H4 (cell line): ENCODE measurements at regions not wholly inside any gene's neighbourhood (a gene's known extent, or its start where the extent isn't known, plus 50 kb on each side); places are given as distances from the start of the nearest gene placed in this dataset.
"Not testable (repeated sequence)": the region's sequence is repeated elsewhere in the genome, so short reads cannot be mapped to it uniquely, and the experiment has no call there.

Experiments used
- DNase-seq: peaks from one replicate; pipeline ENCODE4 v3.0.0-alpha.2; 2015; ENCODE audit warnings: low spot score

DNA sequence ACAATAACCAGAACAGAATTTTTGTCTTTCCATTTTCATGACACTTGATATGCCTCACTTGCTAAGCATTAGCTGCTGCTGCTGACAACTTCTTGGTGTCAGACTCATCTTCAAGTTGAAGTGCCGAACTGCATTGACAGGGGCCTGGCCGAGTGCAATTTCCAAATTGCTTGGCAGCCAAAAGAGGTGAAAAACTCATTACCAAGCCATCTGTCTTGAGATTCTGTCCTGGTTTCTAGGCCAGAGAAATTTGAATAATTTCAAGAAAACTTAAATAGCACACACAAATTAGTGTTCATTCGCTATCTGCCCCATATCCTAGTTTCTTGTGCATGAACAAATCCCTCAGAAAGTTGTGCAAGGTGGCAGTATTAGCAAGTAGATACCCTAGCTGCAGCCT is 165.3 kb upstream of the RASSF8 start:
- no peak for DNase-seq

DNA sequence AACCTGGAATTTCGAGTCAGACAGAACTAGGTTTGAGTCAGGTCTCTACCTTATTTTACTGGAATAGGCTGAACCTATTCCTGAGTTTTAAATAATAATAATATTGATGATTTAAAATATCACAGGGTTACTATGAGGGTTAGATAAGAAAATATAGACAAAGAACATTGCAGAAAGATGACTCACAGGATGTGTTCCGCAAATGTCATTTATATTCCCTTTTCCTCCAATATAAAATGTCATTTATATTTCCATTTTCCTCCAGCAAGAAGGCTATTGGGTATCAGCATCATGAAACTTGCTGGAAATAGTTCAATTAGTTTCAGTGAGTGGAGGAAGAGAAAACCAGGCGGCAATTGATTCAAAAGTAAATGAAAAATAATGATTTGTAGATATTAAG is 163.9 kb upstream of the RASSF8 start:
- DNase-seq: no peak

DNA sequence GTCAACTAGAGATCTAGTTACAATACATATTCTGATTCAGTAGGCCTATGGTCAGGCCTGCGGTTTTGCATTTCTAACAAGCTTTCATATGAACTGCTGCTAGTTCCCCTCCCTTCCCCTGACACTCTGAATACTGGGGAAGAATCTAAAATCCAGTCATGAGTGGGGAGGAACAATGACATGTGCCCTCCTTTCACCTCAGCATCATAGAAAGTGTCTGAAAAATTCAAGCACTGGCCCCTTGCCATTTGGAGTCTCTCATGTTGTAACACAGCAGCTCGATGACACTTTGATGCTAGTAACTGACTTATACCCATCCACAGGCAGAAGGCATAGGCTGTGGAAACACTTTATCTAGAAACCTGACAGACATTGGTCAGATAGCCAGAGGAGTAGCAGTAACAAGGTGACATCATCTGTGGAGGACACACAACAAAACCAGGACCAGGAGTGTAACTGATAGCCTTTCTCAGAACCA is 161.9 kb upstream of the RASSF8 start:
- DNase-seq: no peak

DNA sequence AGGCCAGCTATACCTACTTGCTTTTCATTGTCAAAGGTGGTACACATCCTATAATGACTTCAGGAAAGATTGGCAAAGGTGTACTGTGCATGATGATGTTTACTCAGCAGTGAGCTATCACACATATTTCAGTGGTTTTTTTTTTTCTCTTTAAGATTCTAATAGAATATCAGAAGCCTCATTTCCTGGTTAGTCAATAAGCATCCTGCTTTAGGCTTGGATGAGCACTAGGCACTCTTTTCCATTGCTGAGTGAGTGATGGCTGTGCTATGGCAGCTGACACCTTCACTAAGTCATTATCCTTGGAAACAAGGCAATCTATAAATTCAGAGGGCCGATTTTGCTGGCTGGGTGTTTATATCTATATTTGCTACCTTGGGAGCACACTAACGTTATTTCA is 161.1 kb upstream of the RASSF8 start:
- DNase-seq: no peak

DNA sequence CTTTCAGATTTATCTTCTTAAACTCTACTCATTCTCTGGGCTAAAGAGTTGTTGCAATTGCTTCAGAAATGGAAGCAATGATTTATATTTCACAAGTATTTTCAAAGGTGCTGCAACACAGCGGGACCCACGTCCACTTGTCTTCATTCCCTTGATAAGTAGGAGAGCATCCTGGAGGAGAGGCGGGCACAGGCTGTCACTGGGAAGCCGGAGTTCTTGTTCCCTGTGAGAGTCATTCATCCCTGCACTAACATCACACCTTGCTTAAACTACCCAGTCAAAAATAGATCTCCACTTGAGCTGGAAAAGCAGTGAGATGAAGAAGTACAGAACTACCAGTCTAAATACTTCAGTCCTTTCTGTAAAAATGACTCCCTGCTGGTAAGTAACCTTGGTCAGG is 160.5 kb upstream of the RASSF8 start:
- no peak for DNase-seq

DNA sequence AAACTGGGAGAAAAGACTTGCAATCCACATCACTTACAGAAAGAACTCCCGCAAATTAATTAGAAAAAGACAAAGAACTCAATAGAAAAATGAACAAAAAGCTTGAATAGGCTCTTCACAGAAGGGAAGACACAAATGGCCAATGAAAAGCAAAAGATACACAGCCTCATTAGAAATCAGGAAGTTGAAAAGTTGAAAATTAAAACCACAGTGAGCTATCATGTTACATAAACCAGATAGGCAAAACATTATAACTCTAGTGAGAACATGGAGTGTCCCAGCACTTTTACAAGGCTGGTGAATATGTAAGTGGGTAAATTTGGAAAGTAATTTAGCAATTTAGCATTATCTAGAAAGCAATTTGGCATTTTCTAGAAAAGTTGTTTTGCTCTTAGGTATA is 158.4 kb upstream of the RASSF8 start:
- DNase-seq: no peak

DNA sequence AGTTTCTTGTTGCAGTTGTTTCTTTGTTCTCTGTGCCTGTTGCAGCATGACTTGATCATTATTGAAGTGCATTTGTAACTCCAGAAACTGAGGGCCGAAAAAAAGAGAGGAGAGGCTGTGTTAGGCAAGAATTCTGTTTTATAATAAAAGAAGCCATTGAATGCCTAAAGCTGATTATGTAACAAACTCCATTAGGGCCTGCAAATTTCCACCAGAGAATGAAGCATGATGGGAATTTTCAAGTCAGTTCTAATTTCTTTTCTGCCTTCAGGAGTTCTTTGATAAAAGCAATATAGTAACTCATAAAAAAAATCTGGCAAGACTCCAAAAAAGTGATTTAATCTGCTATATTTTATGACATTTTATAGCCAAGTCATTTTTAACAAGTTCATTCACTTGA is 156.7 kb upstream of the RASSF8 start:
- no peak for DNase-seq

DNA sequence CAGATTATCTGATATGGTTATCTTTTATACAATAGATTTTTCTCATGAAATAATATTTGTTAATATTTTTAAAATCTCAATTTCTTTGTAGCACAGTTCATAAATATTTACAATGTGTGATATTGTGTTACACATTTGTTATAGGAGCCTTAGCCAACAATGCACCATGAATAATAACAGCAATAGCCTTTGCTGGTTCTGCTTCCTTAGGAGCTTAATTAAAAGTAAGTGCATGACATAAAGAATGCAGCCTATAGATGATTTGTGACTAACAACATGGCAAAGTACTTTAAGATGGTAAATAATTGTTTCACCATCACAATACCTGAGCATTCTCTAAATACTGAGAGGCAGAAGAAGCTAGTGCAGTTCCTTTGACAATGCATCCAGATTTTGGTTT is 156.3 kb upstream of the RASSF8 start:
- no peak for DNase-seq

DNA sequence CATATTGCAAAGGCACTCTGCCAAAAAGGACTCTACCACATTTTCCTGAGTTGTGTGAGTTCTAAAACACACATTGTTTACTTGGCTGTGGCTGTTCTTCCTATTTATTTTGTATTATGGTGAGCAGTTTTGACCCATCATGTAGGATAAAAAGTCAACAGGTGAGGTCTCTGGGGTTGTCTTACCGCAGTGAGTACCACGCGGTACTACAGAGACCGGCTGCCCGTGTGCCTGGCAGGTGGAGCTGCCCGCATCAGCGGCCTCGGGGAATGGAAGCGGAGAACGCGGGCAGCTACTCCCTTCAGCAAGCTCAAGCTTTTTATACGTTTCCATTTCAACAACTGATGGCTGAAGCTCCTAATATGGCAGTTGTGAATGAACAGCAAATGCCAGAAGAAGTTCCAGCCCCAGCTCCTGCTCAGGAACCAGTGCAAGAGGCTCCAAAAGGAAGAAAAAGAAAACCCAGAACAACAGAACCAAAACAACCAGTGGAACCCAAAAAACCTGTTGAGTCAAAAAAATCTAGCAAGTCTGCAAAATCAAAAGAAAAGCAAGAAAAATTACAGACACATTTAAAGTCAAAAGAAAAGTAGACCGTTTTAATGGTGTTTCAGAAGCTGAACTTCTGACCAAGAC is 155.3 kb upstream of the RASSF8 start:
- not testable (repeated sequence) for DNase-seq

DNA sequence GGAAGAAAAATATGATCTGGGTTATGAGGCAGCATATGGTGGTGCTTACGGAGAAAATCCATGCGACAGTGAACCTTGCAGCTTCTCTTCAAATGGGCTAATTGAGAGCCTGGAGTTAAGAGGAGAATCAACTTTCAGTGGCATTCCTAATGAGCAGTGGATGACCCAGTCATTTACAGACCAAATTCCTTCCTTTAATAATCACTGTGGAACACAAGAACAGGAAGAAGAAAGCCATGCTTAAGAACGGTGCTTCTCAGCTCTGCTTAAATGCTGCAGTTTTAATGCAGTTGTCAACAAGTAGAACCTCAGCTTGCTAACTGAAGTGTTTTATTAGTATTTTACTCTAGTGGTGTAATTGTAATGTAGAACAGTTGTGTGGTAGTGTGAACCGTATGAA is 154.2 kb upstream of the RASSF8 start:
- not testable (repeated sequence) for DNase-seq

DNA sequence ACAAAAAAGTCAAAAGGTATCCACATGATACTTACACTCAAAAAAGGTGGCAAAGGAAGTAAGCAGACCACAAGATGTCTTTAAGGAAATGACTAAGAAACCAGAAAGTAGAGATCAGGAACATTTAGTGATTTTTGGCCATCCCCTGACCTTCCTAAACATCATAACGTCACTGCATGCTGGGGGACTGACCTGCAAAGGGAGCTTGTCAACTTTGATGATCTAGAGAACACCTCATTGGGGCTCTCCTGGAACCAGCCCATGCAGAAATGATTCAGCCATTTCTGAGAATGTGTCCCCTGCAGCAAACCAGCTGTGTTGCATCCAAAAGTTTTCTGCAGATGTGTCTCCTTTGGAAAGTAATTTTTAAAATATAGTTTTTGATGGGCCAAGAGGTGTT is 152.2 kb upstream of the RASSF8 start:
- no peak for DNase-seq

DNA sequence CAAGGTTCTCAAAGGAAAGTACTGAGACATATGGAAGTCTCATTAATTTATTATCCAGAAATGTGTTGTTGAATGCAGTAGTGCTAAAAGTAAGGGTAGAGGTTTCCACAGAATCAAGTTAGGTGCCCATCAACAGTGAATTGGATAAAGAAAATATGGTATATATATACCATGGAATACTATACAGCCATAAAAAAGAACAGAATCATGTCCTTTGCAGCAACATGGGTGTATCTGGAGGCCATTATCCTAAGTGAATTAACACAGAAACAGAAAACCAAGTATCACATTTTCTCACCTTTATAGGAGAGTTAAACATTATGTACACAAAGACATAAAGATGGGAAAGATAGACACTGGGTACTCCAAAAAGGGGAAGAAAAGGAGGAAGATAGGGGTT is 149.9 kb upstream of the RASSF8 start:
- no peak for DNase-seq

DNA sequence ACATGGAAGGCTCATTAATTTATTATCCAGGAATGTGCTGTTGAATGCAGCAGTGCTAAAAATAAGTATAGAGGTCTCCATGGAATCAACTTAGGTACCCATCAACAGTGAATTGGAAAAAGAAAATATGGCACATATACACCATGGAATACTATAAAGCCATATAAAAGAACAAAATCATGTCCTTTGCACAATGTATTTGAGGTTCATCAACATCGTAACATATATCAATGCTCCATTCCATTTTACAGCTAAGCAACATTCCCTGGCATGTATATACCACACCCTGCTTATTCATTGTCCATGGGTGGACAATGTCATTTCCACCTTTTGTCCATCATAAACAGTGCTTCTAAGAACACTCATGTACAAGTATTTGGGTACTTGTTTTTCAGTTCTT is 147.8 kb upstream of the RASSF8 start:
- DNase-seq: no peak

DNA sequence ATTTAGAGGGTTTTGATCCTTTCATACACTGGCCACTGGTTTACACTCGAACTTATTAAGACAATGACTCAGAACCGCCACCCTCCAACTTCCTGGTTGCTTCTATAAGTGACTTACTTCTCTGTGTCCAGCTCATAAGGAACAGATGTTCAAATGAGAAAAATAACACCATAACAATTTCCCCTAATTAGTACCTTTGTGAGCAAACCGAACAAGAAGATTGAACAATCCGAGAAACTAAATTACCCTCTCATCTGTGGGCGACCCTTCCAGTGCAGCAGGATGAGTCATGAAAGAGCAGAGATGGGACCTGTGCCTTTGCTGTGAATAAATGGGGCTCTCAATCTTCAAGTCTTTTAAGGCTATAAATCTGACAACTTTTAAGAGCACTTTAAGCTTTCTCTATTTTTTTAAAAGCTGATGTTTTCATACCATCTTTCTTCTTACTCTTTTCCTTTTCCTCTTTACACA is 146.8 kb upstream of the RASSF8 start:
- peak; percentile 31 for DNase-seq

DNA sequence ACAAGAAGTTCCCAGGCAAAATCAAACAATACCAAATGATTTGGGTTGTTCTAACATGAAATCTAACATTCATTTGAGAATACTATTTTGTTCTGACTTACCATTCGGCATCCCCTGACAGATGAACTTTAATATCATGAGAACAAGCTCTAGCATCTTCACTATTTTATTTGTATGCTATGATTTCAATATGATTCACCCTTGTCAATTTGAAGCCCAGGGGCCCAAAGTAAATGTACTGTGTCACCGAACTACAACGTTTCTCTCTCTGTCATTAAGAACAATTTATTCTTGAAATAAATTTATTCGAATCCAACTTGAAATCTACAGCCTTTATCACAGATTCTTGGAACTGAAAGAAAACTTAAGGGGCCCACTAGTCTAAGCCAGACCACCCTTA is 146.2 kb upstream of the RASSF8 start:
- DNase-seq: no peak

DNA sequence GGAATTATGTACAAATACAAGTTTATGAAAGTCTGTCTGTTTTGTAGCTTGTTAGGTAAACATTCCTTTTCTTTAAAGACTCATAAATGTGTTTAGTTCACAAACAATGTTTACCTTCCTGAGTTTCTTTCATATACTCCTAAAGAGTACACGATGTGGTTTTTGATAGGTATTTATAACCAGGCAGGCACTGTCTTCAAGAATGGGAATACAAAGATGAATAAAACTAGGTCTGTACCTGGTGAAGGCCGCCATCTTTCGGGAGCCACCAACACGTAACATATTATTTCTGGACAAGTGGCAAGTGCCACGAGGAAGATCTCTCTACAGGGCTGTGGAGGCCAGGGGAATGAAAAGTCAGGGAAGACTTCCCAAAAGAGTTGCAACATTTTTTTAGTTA is 144.6 kb upstream of the RASSF8 start:
- DNase-seq: no peak

DNA sequence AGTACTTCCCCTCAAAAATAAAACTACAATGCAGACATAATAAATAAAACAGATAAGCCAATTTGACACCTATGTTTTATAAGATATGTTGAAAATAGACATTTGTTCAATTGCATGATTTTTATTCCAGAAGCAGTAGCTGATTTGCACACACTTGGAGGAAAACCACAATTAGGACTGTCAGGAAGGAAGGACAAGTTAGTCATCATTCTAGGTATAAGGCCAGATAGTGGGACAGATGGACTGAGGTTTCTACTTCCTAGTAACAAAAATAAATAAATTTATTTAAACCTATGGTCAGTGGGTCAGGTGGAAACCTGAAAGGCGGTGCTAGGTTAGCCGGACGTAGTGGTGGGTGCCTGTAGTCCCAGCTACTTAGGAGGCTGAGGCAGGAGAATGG is 141.8 kb upstream of the RASSF8 start:
- no peak for DNase-seq

DNA sequence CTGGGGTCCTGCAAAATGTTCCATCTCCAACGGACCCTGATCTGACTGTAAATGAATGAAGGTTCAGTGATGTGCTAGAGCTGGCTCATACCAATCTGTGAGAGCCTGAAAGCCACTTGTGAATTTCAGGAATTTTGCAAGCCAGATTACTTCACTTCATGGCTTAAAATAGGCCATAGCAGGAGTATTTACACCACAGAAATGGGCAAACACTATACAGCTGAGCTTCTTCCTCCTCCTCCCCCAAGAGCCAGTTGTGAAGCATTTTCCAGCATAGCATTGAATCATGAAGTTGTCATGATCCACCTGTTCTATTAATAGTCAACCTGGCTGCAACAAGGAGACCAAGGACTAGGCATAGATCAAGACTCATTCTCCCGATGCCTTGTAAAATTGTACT is 141.3 kb upstream of the RASSF8 start:
- DNase-seq: no peak

DNA sequence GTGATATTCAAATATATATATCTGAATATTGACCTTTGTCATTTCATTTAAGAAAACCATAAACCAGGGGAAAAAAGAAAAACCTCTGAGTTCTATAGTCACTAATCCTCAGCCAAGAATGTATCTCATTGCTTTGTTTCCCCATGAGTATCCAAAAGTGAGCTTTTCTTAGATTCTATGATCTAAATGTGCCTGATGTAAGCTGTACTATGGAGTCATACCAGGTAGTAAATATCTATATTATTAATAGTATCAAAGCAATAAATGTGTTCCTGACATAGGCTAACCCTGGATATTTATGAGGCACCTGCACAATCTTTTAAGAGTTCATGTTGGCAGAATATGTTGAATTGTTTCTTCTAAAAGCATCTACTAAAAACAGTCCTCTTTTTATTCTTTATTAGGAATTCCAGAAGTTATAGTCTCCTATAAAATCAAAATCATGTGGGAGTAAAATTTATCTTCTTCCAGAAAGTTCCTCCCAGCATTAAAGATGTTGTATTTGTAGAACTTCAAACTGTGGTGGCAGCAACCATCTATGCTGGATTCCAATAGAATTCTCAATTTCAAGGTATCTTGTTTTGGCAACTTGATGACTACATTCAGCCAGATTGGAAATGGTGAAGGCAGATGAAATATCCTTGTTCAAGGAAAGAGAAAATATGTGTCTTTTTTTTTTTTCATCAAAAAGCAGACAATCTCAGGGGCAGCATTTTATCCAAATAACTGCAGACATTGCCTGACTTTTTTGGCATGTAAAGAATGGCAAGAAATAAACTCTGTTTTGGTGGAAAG is 139.7 kb upstream of the RASSF8 start:
- no peak for DNase-seq

DNA sequence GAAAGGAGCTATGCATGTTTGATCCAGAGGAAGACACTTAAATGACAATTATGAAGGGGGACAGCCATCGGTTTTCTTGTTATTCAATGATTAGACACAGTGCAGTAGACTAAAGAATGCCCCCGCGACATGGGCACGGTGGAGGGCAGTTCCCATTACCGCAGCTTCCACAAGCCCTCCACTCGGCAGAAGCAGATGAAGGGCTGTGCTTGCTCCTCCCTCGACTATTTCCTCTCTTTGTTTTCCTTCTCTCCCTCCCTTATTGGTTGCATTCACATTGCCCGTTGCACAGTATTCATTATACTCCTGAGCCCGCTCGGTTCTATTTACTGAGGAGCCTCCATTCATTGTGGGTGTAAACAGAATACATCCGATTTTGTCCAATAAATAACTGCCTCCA is 138.8 kb upstream of the RASSF8 start:
- no peak for DNase-seq

DNA sequence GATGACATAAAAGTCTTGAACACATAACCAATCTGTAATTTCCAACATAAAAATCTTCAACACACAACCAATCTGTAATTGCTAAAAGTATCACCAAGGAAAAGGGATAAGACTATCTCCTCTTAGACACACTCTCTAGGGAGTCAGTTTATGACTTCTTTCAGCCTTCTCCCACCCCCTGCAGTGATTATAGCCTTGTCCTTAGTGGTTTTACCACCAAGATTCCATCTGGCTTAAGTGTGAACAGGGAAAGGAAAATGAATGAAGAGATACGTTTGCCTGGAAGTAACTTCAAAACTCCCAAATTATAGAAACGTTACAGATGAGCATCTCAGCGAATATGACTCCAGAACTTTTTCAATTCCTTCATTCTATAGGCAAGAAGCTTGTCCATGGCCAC is 136.2 kb upstream of the RASSF8 start:
- no peak for DNase-seq

DNA sequence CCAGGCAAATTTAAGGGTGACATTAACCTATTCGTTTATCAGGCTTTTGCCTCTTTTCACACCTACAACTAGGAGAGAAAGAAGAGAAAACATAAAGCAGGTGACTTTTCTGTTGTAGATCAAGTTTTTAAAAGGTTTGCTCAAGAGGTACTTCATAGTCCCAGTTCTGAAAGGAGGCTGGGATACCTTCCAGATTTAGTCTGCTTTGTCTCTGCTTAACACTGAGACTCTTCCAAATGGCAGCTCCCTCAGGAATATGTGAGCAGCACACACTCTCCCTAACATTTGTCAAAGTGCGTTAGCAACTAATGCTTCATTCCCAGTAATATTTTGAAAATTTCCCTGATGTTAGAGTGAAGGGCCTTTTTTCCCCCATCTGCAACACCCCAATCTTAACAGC is 133.7 kb upstream of the RASSF8 start:
- DNase-seq: no peak

DNA sequence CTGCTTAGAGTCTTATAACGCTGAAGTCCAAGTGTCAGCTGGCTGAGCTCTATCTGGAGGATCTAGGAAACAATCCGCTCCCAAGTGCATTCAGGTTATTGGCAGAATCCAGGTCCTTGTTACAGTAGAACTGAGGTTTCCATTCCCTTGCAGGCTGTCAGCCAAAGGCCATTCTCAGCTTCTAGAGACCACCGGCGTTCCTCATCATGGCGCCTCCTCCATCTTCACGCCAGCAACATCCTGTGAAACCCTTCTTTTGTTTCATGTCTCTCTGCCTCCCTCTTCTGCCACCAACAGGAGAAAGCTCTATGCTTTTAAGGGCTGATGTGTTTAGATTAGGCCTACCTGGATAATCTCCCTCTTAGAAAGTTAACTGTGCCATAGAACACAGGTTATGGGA is 133.0 kb upstream of the RASSF8 start:
- DNase-seq: no peak

DNA sequence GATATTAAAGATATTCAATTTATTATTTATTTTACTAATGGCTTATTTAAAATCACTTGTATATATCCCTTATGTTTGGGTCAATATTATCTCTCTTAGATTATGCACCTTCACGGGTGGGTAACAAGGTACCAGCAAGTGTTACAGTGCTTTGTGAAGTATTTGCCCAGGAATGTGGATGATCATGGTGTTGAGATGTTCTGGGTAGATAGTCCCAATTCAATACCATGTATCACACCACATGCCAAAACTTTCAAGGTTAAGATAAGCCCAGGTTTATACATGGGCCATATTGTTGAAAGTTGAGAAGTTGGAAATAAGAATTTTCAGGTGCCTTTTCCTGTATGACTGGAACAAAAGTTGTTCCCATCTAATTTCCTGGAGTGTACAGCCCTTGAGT is 131.3 kb upstream of the RASSF8 start:
- no peak for DNase-seq
